Adipocyte (in vitro differentiated cells): ENCODE measurements at regions not wholly inside any gene's neighbourhood (a gene's known extent, or its start where the extent isn't known, plus 50 kb on each side); places are given as distances from the start of the nearest gene placed in this dataset.

Experiments
- DNase-seq: peaks from one replicate; pipeline ENCODE4 v3.0.0-alpha.2; 2015; ENCODE audit warnings: low read depth
- H3K27me3 ChIP-seq: replicated peaks from 2 replicates; pipeline ENCODE4 v1.7.0; 2013; ENCODE audit warnings: mild to moderate bottlenecking, low read length, moderate library complexity; ENCODE audit not compliant: control insufficient read depth, insufficient read depth
- H3K36me3 ChIP-seq: 2 replicates; pipeline ENCODE4 v1.7.0; 2013; ENCODE audit warnings: low read length, mild to moderate bottlenecking, moderate library complexity; ENCODE audit not compliant: control insufficient read depth, insufficient read depth, severe bottlenecking
- H3K4me1 ChIP-seq: 2 replicates; pipeline ENCODE4 v1.7.0; 2013; ENCODE audit warnings: mild to moderate bottlenecking, low read length, moderate library complexity; ENCODE audit not compliant: control insufficient read depth, insufficient read depth
- H3K4me3 ChIP-seq: 2 replicates; pipeline ENCODE4 v1.7.0; 2013; ENCODE audit warnings: mild to moderate bottlenecking, low read length, moderate library complexity
- H3K9ac ChIP-seq: 2 replicates; pipeline ENCODE4 v1.7.0; 2013; ENCODE audit warnings: mild to moderate bottlenecking, low read length, moderate library complexity
- H3K9me3 ChIP-seq: 2 replicates; pipeline ENCODE4 v1.7.0; 2013; ENCODE audit warnings: mild to moderate bottlenecking, low read length, moderate library complexity; ENCODE audit not compliant: control insufficient read depth

- no peaks in the 10 kb centered on the region for H3K4me1 ChIP-seq
- no peak overlapping the region for H3K9ac ChIP-seq
- no peaks in the 10 kb centered on the region for H3K36me3 ChIP-seq
- H3K27me3 ChIP-seq: peaks cover 19% of the 10 kb centered on the region
- H3K9me3 ChIP-seq: no peaks in the 10 kb centered on the region
- no peak overlapping the region for H3K4me3 ChIP-seq
- DNase-seq: no peak
Measured at GRCh38 chr16:48105976-48106375, 49.8 kb downstream of the ABCC12 start.

- Histone ChIP-seq H3K9me3 (no peaks in the 10 kb centered on the region), H3K27me3 (peaks cover 19% of the 10 kb centered on the region), H3K4me3 (no peak overlapping the region), H3K4me1 (no peaks in the 10 kb centered on the region), H3K9ac (no peak overlapping the region), H3K36me3 (no peaks in the 10 kb centered on the region)
- no peak for DNase-seq
Measured at GRCh38 chr16:48105456-48105855, 50.3 kb downstream of the ABCC12 start.

GRCh38 chr16:48103591-48103990, 52.2 kb downstream of the ABCC12 start:
- Histone ChIP-seq H3K9me3 (no peaks in the 10 kb centered on the region), H3K4me1 (no peaks in the 10 kb centered on the region), H3K27me3 (peaks cover 10% of the 10 kb centered on the region), H3K36me3 (no peaks in the 10 kb centered on the region), H3K9ac (no peak overlapping the region), H3K4me3 (no peak overlapping the region)
- DNase-seq: no peak

GRCh38 chr16:48102083-48103008, 53.4 kb downstream of the ABCC12 start:
- no peaks in the 10 kb centered on the region for H3K36me3 ChIP-seq
- H3K4me3 ChIP-seq: no peak overlapping the region

GRCh38 chr16:48101069-48101674, 54.6 kb downstream of the ABCC12 start:
- H3K9me3 ChIP-seq: no peaks in the 10 kb centered on the region
- DNase-seq: no peak
- H3K4me1 ChIP-seq: no peaks in the 10 kb centered on the region
- H3K9ac ChIP-seq: no peak overlapping the region
- peaks cover 9% of the 10 kb centered on the region for H3K27me3 ChIP-seq
- H3K4me3 ChIP-seq: no peak overlapping the region
- no peaks in the 10 kb centered on the region for H3K36me3 ChIP-seq

More at GRCh38 chr16:48102083-48103008, 53.4 kb downstream of the ABCC12 start:
- Histone ChIP-seq H3K9ac (no peak overlapping the region), H3K27me3 (peaks cover 9% of the 10 kb centered on the region), H3K9me3 (no peaks in the 10 kb centered on the region), H3K4me1 (no peaks in the 10 kb centered on the region)
- DNase-seq: no peak

- no peaks in the 10 kb centered on the region for H3K9me3 ChIP-seq
- no peaks in the 10 kb centered on the region for H3K36me3 ChIP-seq
- H3K4me3 ChIP-seq: no peak overlapping the region
- no peaks in the 10 kb centered on the region for H3K4me1 ChIP-seq
- H3K27me3 ChIP-seq: peaks cover 9% of the 10 kb centered on the region
- DNase-seq: no peak
- H3K9ac ChIP-seq: no peak overlapping the region
Measured at GRCh38 chr16:48099455-48099854, 56.3 kb downstream of the ABCC12 start.

- no peak for DNase-seq
- Histone ChIP-seq H3K4me1 (no peaks in the 10 kb centered on the region), H3K9ac (no peak overlapping the region), H3K9me3 (no peaks in the 10 kb centered on the region), H3K27me3 (peaks cover 13% of the 10 kb centered on the region), H3K36me3 (no peaks in the 10 kb centered on the region), H3K4me3 (no peak overlapping the region)
Measured at GRCh38 chr16:48098472-48098871, 57.3 kb downstream of the ABCC12 start.

GRCh38 chr16:48091117-48091516, 64.7 kb downstream of the ABCC12 start:
- Histone ChIP-seq H3K4me1 (no peaks in the 10 kb centered on the region), H3K9me3 (no peaks in the 10 kb centered on the region), H3K4me3 (no peak overlapping the region), H3K9ac (no peak overlapping the region), H3K27me3 (peaks cover 24% of the 10 kb centered on the region), H3K36me3 (no peaks in the 10 kb centered on the region)
- no peak for DNase-seq

GRCh38 chr16:48089053-48089792, 66.6 kb downstream of the ABCC12 start:
- H3K9me3 ChIP-seq: no peaks in the 10 kb centered on the region
- no peaks in the 10 kb centered on the region for H3K4me1 ChIP-seq
- peaks cover 24% of the 10 kb centered on the region for H3K27me3 ChIP-seq
- DNase-seq: no peak
- H3K9ac ChIP-seq: no peak overlapping the region
- no peaks in the 10 kb centered on the region for H3K36me3 ChIP-seq
- no peak overlapping the region for H3K4me3 ChIP-seq

GRCh38 chr16:48087639-48088038, 68.2 kb downstream of the ABCC12 start:
- Histone ChIP-seq H3K4me3 (no peak overlapping the region), H3K36me3 (no peaks in the 10 kb centered on the region), H3K27me3 (peaks cover 14% of the 10 kb centered on the region), H3K9me3 (peaks cover 4% of the 10 kb centered on the region), H3K9ac (no peak overlapping the region), H3K4me1 (peaks cover 3% of the 10 kb centered on the region)
- no peak for DNase-seq

- peaks cover 4% of the 10 kb centered on the region for H3K9me3 ChIP-seq
- H3K4me3 ChIP-seq: no peak overlapping the region
- no peak for DNase-seq
- no peaks in the 10 kb centered on the region for H3K36me3 ChIP-seq
- H3K27me3 ChIP-seq: peaks cover 6% of the 10 kb centered on the region
- H3K9ac ChIP-seq: no peak overlapping the region
- H3K4me1 ChIP-seq: peaks cover 11% of the 10 kb centered on the region
Measured at GRCh38 chr16:48086422-48086821, 69.4 kb downstream of the ABCC12 start.
